Endodermal cell (in vitro differentiated cells): ENCODE measurements at regions not wholly inside any gene's neighbourhood (a gene's known extent, or its start where the extent isn't known, plus 50 kb on each side); places are given as distances from the start of the nearest gene placed in this dataset.
A peak's percentile ranks its signal among the peaks of the same experiment; 100 is the strongest.
"Not testable (repeated sequence)": the region's sequence is repeated elsewhere in the genome, so short reads cannot be mapped to it uniquely, and the experiment has no call there.

ENCODE experiments used
- DNase-seq: peaks from one replicate; pipeline ENCODE4 v3.0.0-alpha.2; 2017
- H3K27ac ChIP-seq: 2 replicates; pipeline ENCODE4 v1.5.1; 2013; ENCODE audit warnings: mild to moderate bottlenecking, low read depth, low read length, moderate library complexity
- H3K27me3 ChIP-seq: 2 replicates; pipeline ENCODE4 v1.6.1; 2013; ENCODE audit warnings: mild to moderate bottlenecking, low read length, moderate library complexity; ENCODE audit not compliant: insufficient read depth, control insufficient read depth, poor library complexity, severe bottlenecking
- H3K36me3 ChIP-seq: 2 replicates; pipeline ENCODE4 v1.7.0; 2013; ENCODE audit warnings: mild to moderate bottlenecking, low read length, moderate library complexity; ENCODE audit not compliant: control insufficient read depth, insufficient read depth
- H3K4me1 ChIP-seq: one replicate; pipeline ENCODE4 v1.7.0; 2013; ENCODE audit warnings: low read length; ENCODE audit not compliant: control insufficient read depth, insufficient read depth
- H3K4me3 ChIP-seq: 2 replicates; pipeline ENCODE4 v1.5.1; 2013; ENCODE audit warnings: mild to moderate bottlenecking, low read length, moderate library complexity
- H3K9ac ChIP-seq: 2 replicates; pipeline ENCODE4 v1.6.1; 2013; ENCODE audit warnings: mild to moderate bottlenecking, low read length, moderate library complexity; ENCODE audit not compliant: poor library complexity, severe bottlenecking; ENCODE audit errors: extremely low read depth
- H3K9me3 ChIP-seq: 2 replicates; pipeline ENCODE4 v1.6.1; 2013; ENCODE audit warnings: mild to moderate bottlenecking, low read length, moderate library complexity; ENCODE audit not compliant: control insufficient read depth
- H3K27ac Mint-ChIP-seq: 2 replicates; pipeline ENCODE4 v1.8.0; 2020; ENCODE audit warnings: mixed read lengths
- H3K27me3 Mint-ChIP-seq: 2 replicates; pipeline ENCODE4 v1.8.0; 2021; ENCODE audit warnings: mild to moderate bottlenecking, mixed read lengths; ENCODE audit not compliant: insufficient read depth
- H3K36me3 Mint-ChIP-seq: 2 replicates; pipeline ENCODE4 v1.8.0; 2020; ENCODE audit warnings: low read depth, mixed read lengths
- H3K4me1 Mint-ChIP-seq: 2 replicates; pipeline ENCODE4 v1.8.0; 2020; ENCODE audit warnings: mixed read lengths
- H3K4me3 Mint-ChIP-seq: 2 replicates; pipeline ENCODE4 v1.8.0; 2020; ENCODE audit warnings: mild to moderate bottlenecking, moderate library complexity, mixed read lengths
- H3K9me3 Mint-ChIP-seq: 2 replicates; pipeline ENCODE4 v1.8.0; 2020; ENCODE audit warnings: mild to moderate bottlenecking, mixed read lengths
- CTCF ChIP-seq: fragments of 200-600 bp; sonication (generic); conservative IDR thresholded peaks from 2 replicates; pipeline ENCODE4 v1.5.0; 2021; ENCODE audit warnings: antibody characterized with exemption, mild to moderate bottlenecking
- WGBS, 2 experiments: methylation state at CpG; one replicate each; pipeline versions ENCODE4 v1.1.5 to v1.1.7; 2013; ENCODE audit warnings: missing lambda C conversion rate in 2 of 2, mixed read lengths in 1 of 2; ENCODE audit not compliant: insufficient coverage in 1 of 2, insufficient read length in 1 of 2; 5-methylcytosine and 5-hydroxymethylcytosine counted together

- H3K36me3 ChIP-seq, H3K4me1 Mint-ChIP-seq, H3K27ac ChIP-seq, H3K4me3 Mint-ChIP-seq, H3K9ac ChIP-seq, H3K27ac Mint-ChIP-seq, H3K27me3 ChIP-seq, H3K9me3 ChIP-seq, H3K4me3 ChIP-seq, H3K9me3 Mint-ChIP-seq, H3K4me1 ChIP-seq, H3K36me3 Mint-ChIP-seq, H3K27me3 Mint-ChIP-seq: not testable (repeated sequence)
- DNase-seq, result peak; percentile 42
- 93 to 97% methylated on average over 11 to 25 of the region's 33 CpGs for WGBS, 2 experiments
These were observed 53.9 kb downstream of the CDRT15L2 start for GRCh38 chr17:20633268-20634059.

GRCh38 chr17:20640147-20640546 lies 60.6 kb downstream of the CDRT15L2 start:
- not testable (repeated sequence) for H3K4me1 Mint-ChIP-seq, DNase-seq, H3K27ac ChIP-seq, H3K27me3 ChIP-seq, H3K9me3 Mint-ChIP-seq, H3K36me3 Mint-ChIP-seq, H3K36me3 ChIP-seq, H3K4me3 Mint-ChIP-seq, H3K4me3 ChIP-seq, H3K27me3 Mint-ChIP-seq, H3K9ac ChIP-seq, H3K9me3 ChIP-seq, H3K4me1 ChIP-seq, H3K27ac Mint-ChIP-seq
- 89% methylated on average over 3 of the region's 7 CpGs; no CpG with 5 or more reads in 1 of the 2 experiments for WGBS, 2 experiments

GRCh38 chr17:20646661-20647272 lies 67.2 kb downstream of the CDRT15L2 start:
- not testable (repeated sequence) for H3K36me3 Mint-ChIP-seq, H3K9me3 Mint-ChIP-seq, H3K4me1 ChIP-seq, H3K36me3 ChIP-seq, H3K27me3 Mint-ChIP-seq, H3K9ac ChIP-seq, H3K27ac Mint-ChIP-seq, H3K9me3 ChIP-seq, H3K4me3 ChIP-seq, H3K27me3 ChIP-seq, H3K27ac ChIP-seq, H3K4me3 Mint-ChIP-seq
- peaks cover 14% of the 10 kb centered on the region for H3K4me1 Mint-ChIP-seq
- peak; percentile 92 for DNase-seq
- peak; percentile 87 for TF ChIP-seq CTCF
- WGBS, 2 experiments, result 0 to 40% methylated on average over 2 to 10 of the region's 13 CpGs

- H3K9me3 ChIP-seq, H3K27ac Mint-ChIP-seq, H3K36me3 Mint-ChIP-seq, H3K27me3 ChIP-seq, DNase-seq, H3K9ac ChIP-seq, H3K36me3 ChIP-seq, H3K9me3 Mint-ChIP-seq, H3K4me3 Mint-ChIP-seq, H3K4me3 ChIP-seq, H3K27me3 Mint-ChIP-seq, H3K4me1 ChIP-seq, H3K27ac ChIP-seq: not testable (repeated sequence)
- WGBS, 2 experiments, result 91 to 100% methylated on average over 4 to 8 of the region's 8 CpGs
- peaks cover 22% of the 10 kb centered on the region for H3K4me1 Mint-ChIP-seq
These were observed 69.7 kb downstream of the CDRT15L2 start for GRCh38 chr17:20649097-20649767.

- not testable (repeated sequence) for H3K27me3 Mint-ChIP-seq, H3K27me3 ChIP-seq, H3K4me3 Mint-ChIP-seq, H3K27ac Mint-ChIP-seq, H3K4me3 ChIP-seq, H3K36me3 ChIP-seq, H3K9ac ChIP-seq, DNase-seq, H3K9me3 Mint-ChIP-seq, H3K4me1 ChIP-seq, H3K27ac ChIP-seq, H3K9me3 ChIP-seq, H3K36me3 Mint-ChIP-seq
- WGBS, 2 experiments, result 88% methylated on average over 8 of the region's 8 CpGs; no CpG with 5 or more reads in 1 of the 2 experiments
- peaks cover 31% of the 10 kb centered on the region for H3K4me1 Mint-ChIP-seq
These were observed 71.5 kb downstream of the CDRT15L2 start for GRCh38 chr17:20651022-20651421.

GRCh38 chr17:20651736-20652135 lies 72.2 kb downstream of the CDRT15L2 start:
- H3K36me3 Mint-ChIP-seq, result not testable (repeated sequence)

More at GRCh38 chr17:20651736-20652135, 72.2 kb downstream of the CDRT15L2 start:
- not testable (repeated sequence) for H3K9me3 Mint-ChIP-seq, H3K27me3 Mint-ChIP-seq, H3K27me3 ChIP-seq, H3K27ac Mint-ChIP-seq, H3K4me3 ChIP-seq, DNase-seq, H3K9ac ChIP-seq, H3K36me3 ChIP-seq, H3K4me3 Mint-ChIP-seq, H3K27ac ChIP-seq, H3K9me3 ChIP-seq
- 90% methylated on average over 1 of the region's 2 CpGs; no CpG with 5 or more reads in 1 of the 2 experiments for WGBS, 2 experiments
- peaks cover 31% of the 10 kb centered on the region for H3K4me1 Mint-ChIP-seq
- peaks cover 11% of the 10 kb centered on the region for H3K4me1 ChIP-seq
